GM19397 (cell line): ENCODE measurements at regions not wholly inside any gene's neighbourhood (a gene's known extent, or its start where the extent isn't known, plus 50 kb on each side); places are given as distances from the start of the nearest gene placed in this dataset.

Experiments used
- ATAC-seq: cut with Tn5 transposase; IDR thresholded peaks from one replicate; pipeline ENCODE4 v1.9.1; 2021; ENCODE audit warnings: mild to moderate bottlenecking, moderate library complexity; ENCODE audit not compliant: unreplicated experiment

- no peak for ATAC-seq
Observed at GRCh38 chr4:67051000-67051789, 494.1 kb downstream of the CENPC start.

- ATAC-seq: no peak
Observed at GRCh38 chr4:67049446-67049845, 495.9 kb downstream of the CENPC start.

GRCh38 chr4:67048530-67048929 lies 496.8 kb downstream of the CENPC start:
- no peak for ATAC-seq

GRCh38 chr4:67040315-67040714 lies 505.0 kb downstream of the CENPC start:
- ATAC-seq: no peak

GRCh38 chr4:67038228-67038566 lies 507.1 kb downstream of the CENPC start:
- ATAC-seq: no peak

GRCh38 chr4:67037504-67038227 lies 507.6 kb downstream of the CENPC start:
- no peak for ATAC-seq

- ATAC-seq: no peak
Observed at GRCh38 chr4:67036791-67037190, 508.5 kb downstream of the CENPC start.

GRCh38 chr4:67035986-67036385 lies 509.3 kb downstream of the CENPC start:
- no peak for ATAC-seq

- no peak for ATAC-seq
Observed at GRCh38 chr4:67035501-67035900, 509.8 kb downstream of the CENPC start.

- ATAC-seq: no peak
Observed at GRCh38 chr4:67030636-67031035, 514.7 kb downstream of the CENPC start.

- ATAC-seq: no peak
Observed at GRCh38 chr4:67020438-67020797, 524.9 kb downstream of the CENPC start.

- ATAC-seq: no peak
Observed at GRCh38 chr4:67019686-67020437, 525.4 kb downstream of the CENPC start.

GRCh38 chr4:67014592-67014991 lies 530.7 kb downstream of the CENPC start:
- no peak for ATAC-seq

- no peak for ATAC-seq
Observed at GRCh38 chr4:67006791-67007190, 538.5 kb downstream of the CENPC start.

- no peak for ATAC-seq
Observed at GRCh38 chr4:66991521-66991920, 553.8 kb downstream of the CENPC start.

GRCh38 chr4:66974665-66975064 lies 570.6 kb downstream of the CENPC start:
- no peak for ATAC-seq

- no peak for ATAC-seq
Observed at GRCh38 chr4:66972087-66972486, 573.2 kb downstream of the CENPC start.

GRCh38 chr4:66964467-66964866 lies 580.8 kb downstream of the CENPC start:
- no peak for ATAC-seq

- no peak for ATAC-seq
Observed at GRCh38 chr4:66963084-66963483, 582.2 kb downstream of the CENPC start.

GRCh38 chr4:66959207-66959606 lies 586.1 kb downstream of the CENPC start:
- no peak for ATAC-seq

- ATAC-seq: no peak
Observed at GRCh38 chr4:66956852-66957251, 588.5 kb downstream of the CENPC start.

- no peak for ATAC-seq
Observed at GRCh38 chr4:66956426-66956825, 588.9 kb downstream of the CENPC start.
